H1 (cell line): ENCODE measurements at regions not wholly inside any gene's neighbourhood (a gene's known extent, or its start where the extent isn't known, plus 50 kb on each side); places are given as distances from the start of the nearest gene placed in this dataset.

Experiments used
- CTCF ChIA-PET: fragments of 300-600 bp; sonication (Branson Sonifier 250); formaldehyde crosslinking; loops from one replicate; lab custom pipeline; 2021; ENCODE audit not compliant: partially characterized antibody; lab: Charles Lee
- POLR2A ChIA-PET: fragments of 300-600 bp; sonication (Branson Sonifier 250); formaldehyde crosslinking; loops from one replicate; lab custom pipeline; 2021; ENCODE audit warnings: inconsistent platforms; ENCODE audit not compliant: partially characterized antibody; lab: Charles Lee
- DNase-seq, 2 experiments: peaks; one replicate each; pipeline versions ENCODE4 v3.0.0 to v3.0.0-alpha.2; 2010 to 2022; ENCODE audit warnings: low spot score in 2 of 2, low read depth in 1 of 2, mixed read lengths in 1 of 2
- FAIRE-seq: peaks from 2 replicates; lab custom pipeline; 2011; peaks lifted over from hg19 to GRCh38; lab: Jason Lieb, UNC
- H2AFZ ChIP-seq: 2 replicates; pipeline ENCODE4 v1.8.1; 2012; ENCODE audit warnings: low read length, inconsistent platforms
- H2AK5ac ChIP-seq: 2 replicates; pipeline ENCODE4 v1.6.1; 2013; ENCODE audit warnings: low read depth, low read length
- H2BK120ac ChIP-seq: replicated peaks from 2 replicates; pipeline ENCODE3; 2013; ENCODE audit warnings: low read depth, low read length, inconsistent platforms
- H2BK12ac ChIP-seq: 2 replicates; pipeline ENCODE4 v1.6.1; 2013; ENCODE audit warnings: low read depth, low read length
- H2BK15ac ChIP-seq: 2 replicates; pipeline ENCODE4 v1.6.1; 2013; ENCODE audit warnings: low read length
- H2BK20ac ChIP-seq: 2 replicates; pipeline ENCODE4 v1.6.1; 2013; ENCODE audit warnings: low read length
- H2BK5ac ChIP-seq: 2 replicates; pipeline ENCODE4 v1.6.1; 2013; ENCODE audit warnings: low read depth, low read length
- H3K14ac ChIP-seq: 2 replicates; pipeline ENCODE4 v1.6.1; 2013; ENCODE audit warnings: inconsistent platforms; ENCODE audit not compliant: insufficient read length
- H3K18ac ChIP-seq: 2 replicates; pipeline ENCODE4 v1.6.1; 2013; ENCODE audit warnings: low read length; ENCODE audit errors: extremely low read depth
- H3K23ac ChIP-seq: 2 replicates; pipeline ENCODE4 v1.6.1; 2013; ENCODE audit warnings: inconsistent platforms; ENCODE audit not compliant: insufficient read length
- H3K23me2 ChIP-seq: 2 replicates; pipeline ENCODE4 v1.6.1; 2013; ENCODE audit warnings: low read depth, low read length
- H3K27ac ChIP-seq: 2 replicates; pipeline ENCODE4 v1.6.1; 2011; ENCODE audit warnings: low read depth, low read length, inconsistent platforms
- H3K27me3 ChIP-seq, 4 experiments: replicated peaks in 1 of 4; 1 replicate in 1 of 4; 2 replicates in 3 of 4; pipeline versions ENCODE4 v1.6.1 to v1.8.1; 2011 to 2013; ENCODE audit warnings: low read length in 3 of 4, mild to moderate bottlenecking in 3 of 4, inconsistent platforms in 2 of 4, mixed read lengths in 2 of 4, moderate library complexity in 1 of 4; ENCODE audit not compliant: control insufficient read depth in 3 of 4, insufficient read depth in 3 of 4; ENCODE audit errors: extremely low read depth in 1 of 4
- H3K36me3 ChIP-seq, 4 experiments: 2 replicates each; pipeline versions ENCODE4 v1.6.1 to v1.8.1; 2011 to 2013; ENCODE audit warnings: mild to moderate bottlenecking in 4 of 4, low read length in 3 of 4, moderate library complexity in 2 of 4, control low read depth in 1 of 4, inconsistent platforms in 1 of 4; ENCODE audit not compliant: insufficient read depth in 4 of 4, control insufficient read depth in 2 of 4
- H3K4ac ChIP-seq: replicated peaks from 2 replicates; pipeline ENCODE3; 2013; ENCODE audit warnings: low read length, low read depth, mixed read lengths, inconsistent platforms; ENCODE audit not compliant: insufficient read length
- H3K4me1 ChIP-seq, 4 experiments: replicated peaks in 1 of 4; 1 replicate in 1 of 4; 2 replicates in 3 of 4; pipeline versions ENCODE4 v1.6.1 to v1.8.1; 2011 to 2013; ENCODE audit warnings: low read length in 3 of 4, inconsistent platforms in 2 of 4, mixed read lengths in 1 of 4; ENCODE audit not compliant: insufficient read depth in 4 of 4, control insufficient read depth in 3 of 4
- H3K4me2 ChIP-seq, 2 experiments: 2 replicates each; pipeline versions ENCODE4 v1.6.1 to v1.8.1; 2011 to 2013; ENCODE audit warnings: low read depth in 2 of 2, low read length in 2 of 2, control low read depth in 1 of 2, inconsistent platforms in 1 of 2, mild to moderate bottlenecking in 1 of 2; ENCODE audit not compliant: insufficient read depth in 1 of 2
- H3K4me3 ChIP-seq, 4 experiments: fragments of 200-600, 300-600 bp in 1 of 4; sonication (generic), shearing (Covaris generic), sonication (Bioruptor Twin) in 1 of 4; 2 replicates each; pipeline versions ENCODE4 v1.5.1 to v1.8.1; 2011 to 2016; ENCODE audit warnings: low read length in 4 of 4, low read depth in 3 of 4, control low read depth in 2 of 4, inconsistent platforms in 2 of 4, mild to moderate bottlenecking in 2 of 4, mixed read lengths in 1 of 4, moderate library complexity in 1 of 4; ENCODE audit not compliant: insufficient read depth in 2 of 4; ENCODE audit errors: extremely low read depth in 1 of 4
- H3K56ac ChIP-seq: replicated peaks from 2 replicates; pipeline ENCODE3; 2013; ENCODE audit warnings: low read depth, mild to moderate bottlenecking, mixed read lengths, low read length, inconsistent platforms; ENCODE audit not compliant: insufficient read length
- H3K79me1 ChIP-seq: 2 replicates; pipeline ENCODE4 v1.6.1; 2013; ENCODE audit warnings: low read depth, low read length, control low read depth
- H3K79me2 ChIP-seq, 2 experiments: 2 replicates each; pipeline versions ENCODE4 v1.6.1 to v1.8.1; 2012 to 2013; ENCODE audit warnings: low read length in 2 of 2, mild to moderate bottlenecking in 2 of 2, inconsistent platforms in 1 of 2; ENCODE audit not compliant: insufficient read depth in 2 of 2, control insufficient read depth in 1 of 2
- H3K9ac ChIP-seq, 4 experiments: replicated peaks in 1 of 4; 1 replicate in 1 of 4; 2 replicates in 3 of 4; pipeline versions ENCODE4 v1.6.1 to v1.8.1; 2011 to 2013; ENCODE audit warnings: low read depth in 3 of 4, low read length in 3 of 4, control low read depth in 2 of 4, mild to moderate bottlenecking in 2 of 4, moderate library complexity in 2 of 4, inconsistent platforms in 1 of 4; ENCODE audit errors: extremely low read depth in 1 of 4
- H3K9me3 ChIP-seq, 2 experiments: 2 replicates each; pipeline versions ENCODE4 v1.6.1 to v1.8.1; 2012 to 2013; ENCODE audit warnings: mild to moderate bottlenecking in 2 of 2, moderate library complexity in 2 of 2, control low read depth in 1 of 2, inconsistent platforms in 1 of 2, low read depth in 1 of 2, low read length in 1 of 2, mixed read lengths in 1 of 2; ENCODE audit not compliant: insufficient read depth in 2 of 2
- H4K20me1 ChIP-seq, 2 experiments: replicated peaks in 1 of 2; 2 replicates each; pipeline versions ENCODE3 to v1.8.1; 2011 to 2013; ENCODE audit warnings: inconsistent platforms in 2 of 2, low read length in 2 of 2, mild to moderate bottlenecking in 1 of 2; ENCODE audit not compliant: insufficient read depth in 2 of 2, control insufficient read depth in 1 of 2
- H4K5ac ChIP-seq: 2 replicates; pipeline ENCODE4 v1.6.1; 2013; ENCODE audit warnings: low read length, low read depth, mixed read lengths, inconsistent platforms; ENCODE audit not compliant: insufficient read length
- H4K8ac ChIP-seq: 2 replicates; pipeline ENCODE4 v1.8.0; 2013; ENCODE audit warnings: mild to moderate bottlenecking, moderate library complexity, low read length, inconsistent platforms; ENCODE audit not compliant: insufficient read depth; ENCODE audit errors: extremely low read depth
- H4K91ac ChIP-seq: replicated peaks from 2 replicates; pipeline ENCODE3; 2013; ENCODE audit warnings: low read length, mixed read lengths, inconsistent platforms; ENCODE audit not compliant: insufficient read length
- ASH2L ChIP-seq: fragments of 200-600, 300-600 bp; sonication (generic); IDR thresholded peaks from one replicate; pipeline ENCODE4 v1.7.1; 2017; ENCODE audit warnings: low read length
- CTBP2 ChIP-seq: IDR thresholded peaks from 2 replicates; pipeline ENCODE4 v1.7.0; 2011; ENCODE audit warnings: borderline replicate concordance, mild to moderate bottlenecking, moderate library complexity, mixed read lengths, low read length; ENCODE audit not compliant: insufficient read depth, insufficient read length
- EGR1 ChIP-seq: IDR thresholded peaks from 2 replicates; pipeline ENCODE4 v1.6.1; 2011; ENCODE audit warnings: low read depth, low read length, borderline replicate concordance
- EP300 ChIP-seq, 2 experiments: IDR thresholded peaks; 1 replicate in 1 of 2; 2 replicates in 1 of 2; pipeline ENCODE4 v1.6.1; 2011 to 2012; ENCODE audit warnings: low read depth in 2 of 2, low read length in 2 of 2, mild to moderate bottlenecking in 2 of 2, borderline replicate concordance in 1 of 2, inconsistent platforms in 1 of 2, moderate library complexity in 1 of 2
- EZH2 ChIP-seq: fragments of 200-600 bp; sonication (generic); IDR thresholded peaks from 2 replicates; pipeline ENCODE4 v1.7.1; 2012; ENCODE audit warnings: low read depth, mild to moderate bottlenecking, moderate library complexity, low read length, inconsistent platforms; ENCODE audit not compliant: severe bottlenecking
- HDAC2 ChIP-seq, 2 experiments: fragments of 300-600 bp in 1 of 2; sonication (generic) in 1 of 2; IDR thresholded peaks; 2 replicates each; pipeline ENCODE4 v1.6.1; 2011 to 2012; ENCODE audit warnings: low read depth in 2 of 2, low read length in 2 of 2, mild to moderate bottlenecking in 2 of 2, moderate library complexity in 2 of 2, borderline replicate concordance in 1 of 2, inconsistent platforms in 1 of 2
- KDM1A ChIP-seq: fragments of 200-600, 300-600 bp; sonication (generic); IDR thresholded peaks from 2 replicates; pipeline ENCODE4 v1.7.1; 2016; ENCODE audit warnings: mild to moderate bottlenecking, low read length, borderline replicate concordance
- POLR2AphosphoS5 ChIP-seq: IDR thresholded peaks from 2 replicates; pipeline ENCODE4 v1.6.1; 2011; ENCODE audit warnings: low read depth, low read length
- SIRT6 ChIP-seq: IDR thresholded peaks from one replicate; pipeline ENCODE4 v1.7.1; 2012; ENCODE audit warnings: low read length, inconsistent platforms
- WGBS, 2 experiments: shearing (Covaris generic) in 1 of 2; methylation state at CpG; one replicate each; pipeline versions ENCODE4 v1.1.6 to v1.1.7; 2013 to 2015; ENCODE audit warnings: low lambda C conversion rate in 2 of 2, mixed read lengths in 2 of 2, inconsistent platforms in 1 of 2, low coverage in 1 of 2, missing lambda C conversion rate in 1 of 2; ENCODE audit not compliant: insufficient replicate concordance in 2 of 2, insufficient coverage in 1 of 2, insufficient read length in 1 of 2; ENCODE audit errors: extremely low coverage in 1 of 2, missing lambda C conversion rate in 1 of 2; 5-methylcytosine and 5-hydroxymethylcytosine counted together

GRCh38 chr22:47933226-47933625 lies 1170.8 kb downstream of the TBC1D22A start:
- WGBS, 2 experiments = 58% methylated on average over 4 of the region's 4 CpGs; no CpG with 5 or more reads in 1 of the 2 experiments
- CTCF ChIA-PET = no interaction called here
- Histone ChIP-seq H2BK5ac (no peak overlapping the region), H3K36me3 (no peaks in the 10 kb centered on the region), H3K56ac (no peak overlapping the region), H4K20me1 (no peaks in the 10 kb centered on the region)
- no peak for DNase-seq
- no peak for FAIRE-seq
- TF ChIP-seq KDM1A (no peak), POLR2AphosphoS5 (no peak), EZH2 (no peak), SIRT6 (no peak), ASH2L (no peak), EP300 (IDR thresholded peaks at IDR 0.05; ENCODE audit: borderline replicate concordance in 1 of 2, low read depth in 2 of 2, low read length in 2 of 2) (no peak), CTBP2 (no peak), HDAC2 (IDR thresholded peaks at IDR 0.05; ENCODE audit: borderline replicate concordance in 1 of 2, low read depth in 2 of 2, low read length in 2 of 2) (no peak), EGR1 (no peak)
- TF ChIP-seq, all 59 proteins: peak for 0
- no peak overlapping the region for H3K4ac ChIP-seq
- H2BK12ac ChIP-seq = no peak overlapping the region
- no peak overlapping the region for H4K8ac ChIP-seq
- H3K4me3 ChIP-seq = no peak overlapping the region
- H2AK5ac ChIP-seq = no peak overlapping the region
- H3K27ac ChIP-seq = no peak overlapping the region
- H3K27me3 ChIP-seq = no peaks in the 10 kb centered on the region; a peak in 1 of 7 replicates
- no peaks in the 10 kb centered on the region for H3K23me2 ChIP-seq
- H3K9me3 ChIP-seq = peaks cover 49 to 51% of the 10 kb centered on the region in 2 experiments; a peak in 3 of 4 replicates
- no peaks in the 10 kb centered on the region for H3K4me1 ChIP-seq
- no peaks in the 10 kb centered on the region for H3K79me2 ChIP-seq
- no peak overlapping the region for H2BK20ac ChIP-seq
- H3K9ac ChIP-seq = no peak overlapping the region
- no peak overlapping the region for H4K91ac ChIP-seq
- no peak overlapping the region for H3K4me2 ChIP-seq
- no peak overlapping the region for H2AFZ ChIP-seq
- H4K5ac ChIP-seq = no peak overlapping the region
- H3K18ac ChIP-seq = no peak overlapping the region
- H3K79me1 ChIP-seq = no peaks in the 10 kb centered on the region
- no peak overlapping the region for H2BK120ac ChIP-seq
- POLR2A ChIA-PET = no interaction called here
- H3K14ac ChIP-seq = no peak overlapping the region
- H3K23ac ChIP-seq = no peak overlapping the region
- H2BK15ac ChIP-seq = no peak overlapping the region
